Neural progenitor cell (in vitro differentiated cells): ENCODE measurements at regions not wholly inside any gene's neighbourhood (a gene's known extent, or its start where the extent isn't known, plus 50 kb on each side); places are given as distances from the start of the nearest gene placed in this dataset.

Source experiments
- CTCF ChIP-seq: fragments of 200-600 bp; sonication (generic); IDR thresholded peaks from 2 replicates; pipeline ENCODE4 v1.5.1; 2017; ENCODE audit warnings: antibody characterized with exemption, mild to moderate bottlenecking
- EZH2 ChIP-seq: fragments of 200-600 bp; sonication (generic); IDR thresholded peaks from 2 replicates; pipeline ENCODE4 v1.6.1; 2017; ENCODE audit warnings: antibody characterized with exemption, mild to moderate bottlenecking, moderate library complexity

GRCh38 chrX:40316502-40316901 is 218.7 kb upstream of the BCOR start:
- no peak for TF ChIP-seq CTCF
- TF ChIP-seq EZH2: no peak
